PC-9 (cell line): ENCODE measurements at regions not wholly inside any gene's neighbourhood (a gene's known extent, or its start where the extent isn't known, plus 50 kb on each side); places are given as distances from the start of the nearest gene placed in this dataset.
A peak's percentile ranks its signal among the peaks of the same experiment; 100 is the strongest.

Source experiments
- BruUV-seq: library from RNA; stranded (reverse); fragments of 400-500 nt; replicated peaks from 2 replicates; lab custom pipeline; 2021; lab: Mats Ljungman, UMichigan
- CTCF ChIA-PET: fragments of 300-600 bp; sonication (Branson Sonifier 250); formaldehyde crosslinking; loops from one replicate; lab custom pipeline; 2022; ENCODE audit warnings: antibody characterized with exemption; lab: Charles Lee
- POLR2A ChIA-PET: fragments of 300-600 bp; sonication (Branson Sonifier 250); formaldehyde crosslinking; loops from one replicate; lab custom pipeline; 2022; ENCODE audit warnings: antibody characterized with exemption; ENCODE audit not compliant: unreplicated experiment; lab: Charles Lee
- DNase-seq, 2 experiments: peaks; one replicate each; pipeline versions ENCODE4 v3.0.0 to v3.0.0-alpha.2; 2015 to 2022; ENCODE audit warnings: mixed read lengths in 1 of 2
- H2AFZ ChIP-seq: fragments of 200-600 bp; sonication (generic); 2 replicates; pipeline ENCODE4 v1.8.1; 2017; ENCODE audit warnings: antibody characterized with exemption
- H3F3A ChIP-seq: fragments of 200-600 bp; sonication (generic); 2 replicates; pipeline ENCODE4 v1.8.1; 2017; ENCODE audit warnings: antibody characterized with exemption, mild to moderate bottlenecking, low read depth; ENCODE audit not compliant: insufficient read depth
- H3K27ac ChIP-seq: fragments of 200-600 bp; sonication (generic); 2 replicates; pipeline ENCODE4 v1.6.1; 2016; ENCODE audit warnings: mixed run types
- H3K27me3 ChIP-seq: fragments of 200-600 bp; sonication (generic); 2 replicates; pipeline ENCODE4 v1.6.1; 2016; ENCODE audit warnings: low read depth, mixed run types; ENCODE audit not compliant: insufficient read depth
- H3K36me3 ChIP-seq: fragments of 200-600 bp; sonication (generic); 2 replicates; pipeline ENCODE4 v1.6.1; 2016; ENCODE audit warnings: low read depth, mixed run types
- H3K4me1 ChIP-seq: fragments of 200-600 bp; sonication (generic); replicated peaks from 2 replicates; pipeline ENCODE4 v1.6.1; 2016; ENCODE audit warnings: mixed run types; ENCODE audit not compliant: insufficient read depth
- H3K4me2 ChIP-seq: fragments of 200-600 bp; sonication (generic); 2 replicates; pipeline ENCODE4 v1.6.1; 2017; ENCODE audit warnings: mixed run types
- H3K4me3 ChIP-seq: fragments of 200-600 bp; sonication (generic); 2 replicates; pipeline ENCODE4 v1.6.1; 2016; ENCODE audit warnings: mixed run types
- H3K79me2 ChIP-seq: fragments of 200-600 bp; sonication (generic); 2 replicates; pipeline ENCODE4 v1.6.1; 2017; ENCODE audit warnings: low read depth, mixed run types
- H3K9me2 ChIP-seq: fragments of 200-600 bp; sonication (generic); 2 replicates; pipeline ENCODE4 v1.8.1; 2017; ENCODE audit warnings: mild to moderate bottlenecking; ENCODE audit not compliant: insufficient read depth
- H3K9me3 ChIP-seq: fragments of 200-600 bp; sonication (generic); 2 replicates; pipeline ENCODE4 v1.8.1; 2016; ENCODE audit warnings: low read depth; ENCODE audit not compliant: insufficient read depth
- H4K20me1 ChIP-seq: fragments of 200-600 bp; sonication (generic); 2 replicates; pipeline ENCODE4 v1.8.1; 2017; ENCODE audit not compliant: insufficient read depth
- CTCF ChIP-seq: fragments of 200-600 bp; sonication (generic); conservative IDR thresholded peaks from 2 replicates; pipeline ENCODE4 v1.6.1; 2017; ENCODE audit warnings: mixed run types, antibody characterized with exemption, mild to moderate bottlenecking, moderate library complexity
- EZH2 ChIP-seq: fragments of 200-600 bp; sonication (generic); IDR thresholded peaks from 2 replicates; pipeline ENCODE4 v1.8.0; 2017; ENCODE audit warnings: antibody characterized with exemption, low read depth
- intact Hi-C: fragments of 100-400 bp; cut with micrococcal nuclease; formaldehyde crosslinking; loops from one replicate; pipeline ENCODE4 v1.10.0; 2022; ENCODE audit not compliant: unreplicated experiment

GRCh38 chr7:108659261-108659660 is 89.6 kb downstream of the DNAJB9 start:
- Histone ChIP-seq H3K27ac (no peak overlapping the region), H3K4me1 (no peaks in the 10 kb centered on the region), H3K4me3 (no peak overlapping the region), H3F3A (no peaks in the 10 kb centered on the region), H3K9me3 (no peaks in the 10 kb centered on the region), H2AFZ (no peak overlapping the region), H3K9me2 (no peaks in the 10 kb centered on the region), H3K36me3 (no peaks in the 10 kb centered on the region), H4K20me1 (no peaks in the 10 kb centered on the region), H3K79me2 (no peaks in the 10 kb centered on the region), H3K27me3 (no peaks in the 10 kb centered on the region), H3K4me2 (no peak overlapping the region)
- no peak for DNase-seq
- TF ChIP-seq EZH2, result no peak
- no peak for TF ChIP-seq CTCF
- BruUV-seq, result no TSS peak
- intact Hi-C loops, result no loop called here
- CTCF ChIA-PET, result no interaction called here
- POLR2A ChIA-PET, result no interaction called here

- CTCF ChIA-PET, result no interaction called here
- intact Hi-C loops, result no loop called here
- Histone ChIP-seq H2AFZ (no peak overlapping the region), H3K79me2 (no peaks in the 10 kb centered on the region), H3K27me3 (no peaks in the 10 kb centered on the region), H4K20me1 (no peaks in the 10 kb centered on the region), H3K9me3 (no peaks in the 10 kb centered on the region), H3F3A (no peaks in the 10 kb centered on the region), H3K4me3 (no peak overlapping the region), H3K9me2 (no peaks in the 10 kb centered on the region), H3K27ac (no peak overlapping the region), H3K36me3 (no peaks in the 10 kb centered on the region), H3K4me2 (no peak overlapping the region), H3K4me1 (no peaks in the 10 kb centered on the region)
- no TSS peak for BruUV-seq
- TF ChIP-seq CTCF (no peak), EZH2 (no peak)
- no peak for DNase-seq
- POLR2A ChIA-PET, result interaction anchor here (0.6 kb wide), 1 partner anchor 1929 kb away, joined by 3 read pairs; no protein-coding TSS in a partner anchor
Observed at GRCh38 chr7:108659867-108660266, 90.2 kb downstream of the DNAJB9 start.

- no peak overlapping the region for H2AFZ ChIP-seq
- ChIA-PET POLR2A (no interaction called here), CTCF (interaction anchor here (0.6 kb wide), 2 partner anchors 24 to 1216 kb away, joined by 4 read pairs; no protein-coding TSS in a partner anchor)
- no peaks in the 10 kb centered on the region for H3K4me1 ChIP-seq
- no peaks in the 10 kb centered on the region for H3K9me2 ChIP-seq
- H3K79me2 ChIP-seq, result no peaks in the 10 kb centered on the region
- no peaks in the 10 kb centered on the region for H4K20me1 ChIP-seq
- H3K9me3 ChIP-seq, result no peaks in the 10 kb centered on the region
- intact Hi-C loops, result no loop called here
- no peaks in the 10 kb centered on the region for H3F3A ChIP-seq
- TF ChIP-seq CTCF (peak; percentile 60), EZH2 (no peak)
- H3K4me3 ChIP-seq, result no peak overlapping the region
- no TSS peak for BruUV-seq
- no peak for DNase-seq
- no peaks in the 10 kb centered on the region for H3K36me3 ChIP-seq
- H3K27me3 ChIP-seq, result no peaks in the 10 kb centered on the region
- no peak overlapping the region for H3K4me2 ChIP-seq
- no peak overlapping the region for H3K27ac ChIP-seq
Observed at GRCh38 chr7:108660465-108660864, 90.8 kb downstream of the DNAJB9 start.
